ENCODE measurements at regions not wholly inside any gene's neighbourhood (a gene's known extent, or its start where the extent isn't known, plus 50 kb on each side); places are given as distances from the start of the nearest gene placed in this dataset.

- no peak for DNase-seq
Observed at GRCh38 chr9:121572581-121572980, 72.9 kb upstream of the GGTA1 start.

- no peak for DNase-seq
Observed at GRCh38 chr9:121573717-121574485, 74.3 kb upstream of the GGTA1 start.

- DNase-seq: no peak
Observed at GRCh38 chr9:121574774-121575519, 75.3 kb upstream of the GGTA1 start.

DNA sequence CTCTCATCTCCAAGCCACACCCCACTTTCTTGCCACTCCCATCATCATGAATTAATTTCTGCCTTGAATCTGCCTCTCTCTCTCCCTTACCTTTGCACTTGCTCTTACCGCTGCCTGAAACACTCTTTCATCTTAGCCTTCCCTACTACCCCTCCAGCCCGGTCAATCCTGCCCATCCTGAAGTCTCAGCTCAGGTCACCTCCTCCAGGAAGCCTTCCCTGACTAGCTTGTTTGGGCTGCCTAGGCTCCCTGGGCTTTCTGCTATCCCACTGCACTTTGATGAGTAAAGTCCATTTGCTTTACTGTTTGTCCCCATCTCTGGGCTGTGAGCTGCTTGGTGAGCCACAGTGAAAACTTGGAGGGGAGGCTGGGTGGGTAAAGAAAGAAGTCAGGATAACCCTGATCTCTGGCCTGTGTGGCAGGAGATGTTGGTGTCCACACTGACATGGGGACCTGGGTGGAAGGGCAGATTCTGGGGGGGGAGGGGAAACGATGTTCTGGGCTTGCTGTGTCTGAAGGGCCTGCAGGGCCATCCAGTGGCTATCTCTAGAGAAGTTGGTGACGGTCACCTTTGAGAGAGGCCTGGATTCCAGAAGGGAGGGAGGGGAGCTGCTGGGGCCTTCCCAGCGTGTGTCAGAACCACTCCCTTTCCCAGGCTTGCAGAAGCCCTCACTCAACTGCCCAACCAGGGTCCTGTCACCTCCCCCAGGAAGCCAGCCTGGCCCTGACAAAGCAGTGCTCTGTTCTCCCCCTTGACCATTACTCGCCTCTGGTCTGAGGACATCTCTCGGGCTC is 75.0 kb upstream of the DAB2IP start:
- no peak for DNase-seq

DNA sequence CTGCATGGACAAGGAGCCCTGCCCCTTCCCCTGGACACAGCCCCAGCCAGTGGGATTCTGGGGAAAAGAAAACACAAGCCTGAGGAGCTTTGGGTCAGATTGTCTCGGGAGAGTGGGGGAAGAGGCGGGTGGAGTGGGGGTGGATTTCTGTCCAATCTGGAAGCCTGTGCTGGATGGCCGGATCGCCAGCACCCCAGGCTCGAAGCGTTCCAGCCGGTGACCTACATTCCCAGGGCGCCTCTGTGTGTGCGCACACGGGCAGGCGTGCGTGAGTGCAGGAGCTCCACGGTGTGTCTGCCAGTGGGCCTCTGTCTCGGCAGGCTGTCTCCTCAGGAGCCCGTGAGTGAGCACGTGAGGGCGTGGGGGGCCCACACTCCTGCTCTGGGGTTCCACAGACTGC is 74.3 kb upstream of the DAB2IP start:
- no peak for DNase-seq

DNA sequence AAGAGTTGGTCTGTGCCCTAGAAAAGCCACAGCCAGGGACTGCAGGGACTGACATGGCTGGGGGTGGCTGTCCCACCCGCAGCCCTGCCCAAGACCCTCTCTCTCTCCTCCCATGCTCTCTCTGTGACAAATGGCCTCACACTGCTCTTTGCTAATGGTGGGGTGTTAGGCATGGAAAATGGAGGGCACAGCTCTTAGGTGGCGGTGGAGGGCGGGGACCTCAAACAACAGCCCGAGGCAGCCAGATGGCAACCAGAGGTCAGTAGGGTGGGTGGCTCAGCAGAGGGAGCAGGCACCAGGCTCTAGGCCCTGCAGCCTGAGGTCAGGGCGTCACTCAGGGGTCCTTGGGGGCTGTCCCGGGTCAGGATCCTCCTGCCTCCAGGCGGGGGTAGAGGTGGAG is 73.9 kb upstream of the DAB2IP start:
- no peak for DNase-seq

DNA sequence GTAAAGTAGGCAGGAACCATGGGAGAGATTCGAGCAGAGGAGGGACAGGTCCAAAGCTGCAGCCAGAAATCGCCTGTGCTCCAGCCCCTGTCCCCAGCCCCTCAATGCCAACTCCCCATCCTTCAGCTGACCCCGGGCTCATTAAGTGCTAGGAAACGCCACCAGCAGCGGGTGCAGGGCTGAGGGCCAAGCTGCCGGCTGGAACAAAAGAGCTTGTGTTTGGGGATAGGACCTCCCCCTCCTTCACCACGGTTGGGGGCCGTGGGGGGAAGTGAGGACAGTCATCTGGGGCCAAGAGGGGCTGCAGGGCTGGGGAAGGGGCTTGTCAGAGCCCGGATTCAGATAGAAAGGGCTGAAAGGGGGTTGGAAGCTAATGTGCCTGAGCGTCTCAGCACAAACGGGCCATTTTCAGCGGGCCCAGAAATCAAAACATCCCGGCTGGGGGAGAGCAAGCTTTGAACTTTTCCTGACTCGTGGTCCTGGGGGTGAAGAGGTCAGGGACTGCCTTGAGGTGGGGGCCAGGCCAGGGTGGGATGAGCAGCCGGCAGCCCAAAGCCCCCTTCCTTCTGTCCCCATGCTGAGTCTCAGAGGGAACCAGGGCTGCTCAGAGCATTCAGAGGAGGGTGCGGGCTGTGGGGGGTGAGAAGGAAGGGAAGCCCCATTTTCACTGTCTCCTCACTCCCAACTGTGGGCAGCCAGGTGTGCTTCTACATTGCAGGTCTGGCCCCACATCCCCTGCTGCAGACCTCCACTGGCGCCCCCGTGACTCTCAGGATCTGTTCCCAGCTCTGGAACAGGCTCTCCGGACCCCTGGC is 69.4 kb upstream of the DAB2IP start:
- no peak for DNase-seq

DNA sequence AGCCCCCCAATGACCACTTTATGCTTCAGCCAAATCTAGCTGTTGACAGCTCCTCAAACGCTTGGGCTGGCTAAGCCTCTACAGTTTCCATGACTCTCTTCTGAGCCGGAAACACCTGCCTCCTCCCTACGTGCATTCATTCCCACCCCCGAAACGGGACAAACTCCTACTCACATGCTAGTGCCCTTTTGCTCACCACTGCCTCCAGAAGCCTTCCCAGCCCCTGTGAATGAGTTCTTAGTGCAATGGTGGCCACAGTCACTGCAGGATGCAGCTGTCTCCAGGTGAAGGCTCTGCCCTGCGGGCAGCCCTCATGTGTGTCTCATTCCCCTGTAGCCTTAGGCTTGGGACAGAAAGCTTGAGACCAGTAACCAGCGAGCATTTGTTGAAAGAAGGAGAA is 68.8 kb upstream of the DAB2IP start:
- no peak for DNase-seq

DNA sequence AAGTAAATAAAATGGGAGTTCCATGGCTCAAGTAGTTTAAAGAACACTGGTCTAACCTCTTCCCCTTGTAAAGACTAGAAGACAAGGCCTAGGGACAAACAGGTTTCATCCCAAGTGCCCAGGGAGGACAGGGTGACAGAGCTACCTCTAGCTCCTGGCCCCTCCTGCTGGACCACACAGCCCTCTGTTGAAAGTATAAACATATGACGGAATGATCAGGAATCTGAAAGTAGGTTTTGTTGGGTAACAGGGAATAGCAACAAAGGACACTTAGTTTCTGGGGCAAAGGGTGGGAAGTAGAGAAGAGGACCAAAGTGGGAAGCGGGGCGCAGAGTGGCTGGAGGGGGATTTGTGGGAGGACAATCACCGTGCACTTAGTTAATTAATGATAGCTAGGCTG is 67.0 kb upstream of the DAB2IP start:
- no peak for DNase-seq

- no peak for DNase-seq
Observed at GRCh38 chr9:121587863-121588262, 63.6 kb upstream of the DAB2IP start.

- DNase-seq: no peak
Observed at GRCh38 chr9:121589986-121590385, 61.4 kb upstream of the DAB2IP start.

GRCh38 chr9:121592265-121592664 is 59.2 kb upstream of the DAB2IP start:
- DNase-seq: no peak

DNA sequence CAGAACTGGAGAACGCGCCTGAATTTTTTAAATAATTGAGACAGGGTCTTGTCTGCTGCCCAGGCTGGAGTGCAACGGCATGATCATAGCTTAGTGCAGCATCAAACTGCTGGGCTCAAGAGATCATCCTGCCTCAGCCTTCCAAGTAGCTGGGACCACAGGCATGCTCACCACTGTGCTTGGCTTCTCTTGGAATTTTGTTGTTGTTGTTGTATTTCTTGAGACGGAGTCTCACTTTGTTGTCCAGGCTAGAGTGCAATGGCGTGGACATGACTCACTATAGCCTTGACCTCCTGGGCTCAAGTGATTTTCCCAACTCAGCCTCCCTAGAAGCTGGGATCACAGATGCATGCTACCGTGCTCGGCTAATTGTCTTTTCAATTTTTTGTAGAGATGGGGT is 58.4 kb upstream of the DAB2IP start:
- no peak for DNase-seq

GRCh38 chr9:121596515-121596914 is 54.9 kb upstream of the DAB2IP start:
- DNase-seq: no peak

GRCh38 chr9:121597698-121598166 is 53.7 kb upstream of the DAB2IP start:
- DNase-seq: no peak

- DNase-seq: no peak
Observed at GRCh38 chr9:121598167-121598964, 53.1 kb upstream of the DAB2IP start.

GRCh38 chr9:121598965-121599871 is 52.2 kb upstream of the DAB2IP start:
- DNase-seq: no peak

GRCh38 chr9:121599872-121600585 is 51.4 kb upstream of the DAB2IP start:
- DNase-seq: no peak

DNA sequence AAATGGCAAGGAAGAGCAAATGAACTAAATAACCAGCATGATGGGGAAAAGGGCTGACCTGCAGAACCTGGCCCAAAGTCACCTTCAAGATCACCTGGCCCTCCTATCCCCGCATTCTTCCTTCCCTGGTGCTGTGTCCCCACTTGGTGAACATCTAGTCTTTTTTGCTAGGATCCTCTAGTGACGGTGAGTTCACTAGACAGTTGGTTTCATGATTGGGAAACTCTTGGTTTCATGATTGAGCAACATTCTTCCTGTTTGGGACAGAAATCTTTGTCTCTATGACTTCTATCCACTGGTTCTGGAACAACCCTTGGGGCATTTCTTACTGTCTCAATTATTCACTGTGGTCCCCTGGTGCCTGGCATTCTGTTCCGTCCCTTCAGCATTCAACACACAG is 50.2 kb upstream of the DAB2IP start:
- DNase-seq: no peak
